ENCODE measurements at regions not wholly inside any gene's neighbourhood (a gene's known extent, or its start where the extent isn't known, plus 50 kb on each side); places are given as distances from the start of the nearest gene placed in this dataset.

GRCh38 chr1:34380526-34381124 lies 203.9 kb downstream of the C1orf94 start:
- no TSS peak for BruUV-seq (replicated peaks)
- intact Hi-C loops (cut with micrococcal nuclease; ENCODE audit: unreplicated experiment) = no loop called here
- DNase-seq = no peak
- no peaks in the 10 kb centered on the region for H3K4me1 ChIP-seq (replicated peaks; ENCODE audit: insufficient read depth)
- no peaks in the 10 kb centered on the region for H3K9me3 ChIP-seq (ENCODE audit: insufficient read depth, low read depth)
- H3K4me2 ChIP-seq = no peak overlapping the region
- peaks cover 12% of the 10 kb centered on the region; the same call in 1 of the 2 replicates for H3K27me3 ChIP-seq (ENCODE audit: insufficient read depth, low read depth)
- ChIA-PET CTCF (no interaction called here), POLR2A (ENCODE audit: unreplicated experiment) (no interaction called here)
- H3F3A ChIP-seq (ENCODE audit: insufficient read depth, low read depth) = no peaks in the 10 kb centered on the region
- TF ChIP-seq EZH2 (IDR thresholded peaks at IDR 0.05; ENCODE audit: low read depth) (no peak), CTCF (conservative IDR thresholded peaks at IDR 0.05) (no peak)
- H3K36me3 ChIP-seq (ENCODE audit: low read depth) = no peaks in the 10 kb centered on the region
- H2AFZ ChIP-seq = no peak overlapping the region
- H3K9me2 ChIP-seq (ENCODE audit: insufficient read depth) = no peaks in the 10 kb centered on the region
- no peak overlapping the region for H3K27ac ChIP-seq
- no peaks in the 10 kb centered on the region for H3K79me2 ChIP-seq (ENCODE audit: low read depth)
- no peaks in the 10 kb centered on the region for H4K20me1 ChIP-seq (ENCODE audit: insufficient read depth)
- no peak overlapping the region for H3K4me3 ChIP-seq

DNA sequence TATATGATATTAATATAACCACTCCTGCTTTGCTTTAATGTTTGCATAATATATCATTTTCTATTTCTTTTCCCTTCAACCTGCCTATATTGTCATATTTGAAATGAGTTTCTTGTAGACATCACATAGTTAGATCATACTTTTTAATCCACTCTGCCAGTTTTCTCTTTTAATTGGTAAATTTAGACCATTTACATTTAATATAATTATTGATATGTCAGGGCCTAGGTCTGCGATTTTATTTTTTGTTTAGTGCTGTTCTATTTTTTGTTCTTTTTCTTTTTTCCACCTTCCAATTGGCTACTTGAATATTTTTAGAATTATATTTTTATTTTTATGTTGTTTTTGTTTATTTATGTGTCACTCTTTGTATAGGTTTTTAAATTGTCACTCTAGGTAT lies 213.3 kb downstream of the C1orf94 start:
- Histone ChIP-seq H3K27ac (no peak overlapping the region), H3K9me2 (ENCODE audit: insufficient read depth) (no peaks in the 10 kb centered on the region), H4K20me1 (ENCODE audit: insufficient read depth) (no peaks in the 10 kb centered on the region), H3K4me1 (replicated peaks; ENCODE audit: insufficient read depth) (no peaks in the 10 kb centered on the region), H3F3A (ENCODE audit: insufficient read depth, low read depth) (no peaks in the 10 kb centered on the region), H3K4me2 (no peak overlapping the region), H3K27me3 (ENCODE audit: insufficient read depth, low read depth) (peaks cover 3% of the 10 kb centered on the region; the same call in 1 of the 2 replicates), H3K9me3 (ENCODE audit: insufficient read depth, low read depth) (no peaks in the 10 kb centered on the region), H2AFZ (no peak overlapping the region), H3K79me2 (ENCODE audit: low read depth) (no peaks in the 10 kb centered on the region), H3K36me3 (ENCODE audit: low read depth) (no peaks in the 10 kb centered on the region), H3K4me3 (no peak overlapping the region)
- ChIA-PET POLR2A (ENCODE audit: unreplicated experiment) (no interaction called here), CTCF (no interaction called here)
- DNase-seq = no peak
- no TSS peak for BruUV-seq (replicated peaks)
- TF ChIP-seq EZH2 (IDR thresholded peaks at IDR 0.05; ENCODE audit: low read depth) = no peak
- no peak for TF ChIP-seq CTCF (conservative IDR thresholded peaks at IDR 0.05)
- intact Hi-C loops (cut with micrococcal nuclease; ENCODE audit: unreplicated experiment) = no loop called here

- Histone ChIP-seq H3K4me3 (no peak overlapping the region), H3K79me2 (ENCODE audit: low read depth) (no peaks in the 10 kb centered on the region), H2AFZ (no peak overlapping the region), H3K9me3 (ENCODE audit: insufficient read depth, low read depth) (no peaks in the 10 kb centered on the region; the same call in 1 of the 2 replicates), H3K27ac (no peak overlapping the region), H3K27me3 (ENCODE audit: insufficient read depth, low read depth) (no peaks in the 10 kb centered on the region), H3K9me2 (ENCODE audit: insufficient read depth) (no peaks in the 10 kb centered on the region), H4K20me1 (ENCODE audit: insufficient read depth) (no peaks in the 10 kb centered on the region), H3K4me2 (no peak overlapping the region), H3K4me1 (replicated peaks; ENCODE audit: insufficient read depth) (no peaks in the 10 kb centered on the region), H3F3A (ENCODE audit: insufficient read depth, low read depth) (no peaks in the 10 kb centered on the region), H3K36me3 (ENCODE audit: low read depth) (no peaks in the 10 kb centered on the region)
- POLR2A ChIA-PET (ENCODE audit: unreplicated experiment) = no interaction called here
- no peak for TF ChIP-seq CTCF (conservative IDR thresholded peaks at IDR 0.05)
- TF ChIP-seq EZH2 (IDR thresholded peaks at IDR 0.05; ENCODE audit: low read depth) = no peak
- DNase-seq = no peak
- BruUV-seq (replicated peaks) = no TSS peak
- intact Hi-C loops (cut with micrococcal nuclease; ENCODE audit: unreplicated experiment) = no loop called here
- CTCF ChIA-PET = no interaction called here
Observed at GRCh38 chr1:34396042-34396441, 219.3 kb downstream of the C1orf94 start.

Measured in PC-9 (cell line).